ENCODE measurements at regions not wholly inside any gene's neighbourhood (a gene's known extent, or its start where the extent isn't known, plus 50 kb on each side); places are given as distances from the start of the nearest gene placed in this dataset.

GRCh38 chr7:113825832-113826231, 93.0 kb downstream of the PPP1R3A start:
- in situ Hi-C loops (cut with HindIII; ENCODE audit: low pct_ligation_motif_present, low sequenced_read_pairs): no loop called here
- Histone ChIP-seq H3K36me3 (replicated peaks) (no peaks in the 10 kb centered on the region), H3K4me3 (ENCODE audit: low read depth, low read length) (no peak overlapping the region), H3K27ac (no peak overlapping the region), H3K27me3 (replicated peaks) (no peaks in the 10 kb centered on the region)
- no peak for DNase-seq
- no peak for TF ChIP-seq CTCF (IDR thresholded peaks at IDR 0.05; ENCODE audit: low read depth, low read length, missing control alignments)

- in situ Hi-C loops (cut with HindIII; ENCODE audit: low pct_ligation_motif_present, low sequenced_read_pairs): no loop called here
- TF ChIP-seq CTCF (IDR thresholded peaks at IDR 0.05; ENCODE audit: low read depth, low read length, missing control alignments): no peak
- H3K27ac ChIP-seq: no peak overlapping the region
- H3K27me3 ChIP-seq (replicated peaks): no peaks in the 10 kb centered on the region
- no peaks in the 10 kb centered on the region for H3K36me3 ChIP-seq (replicated peaks)
- DNase-seq: no peak
- no peak overlapping the region for H3K4me3 ChIP-seq (ENCODE audit: low read depth, low read length)
Observed at GRCh38 chr7:113824117-113824823, 94.5 kb downstream of the PPP1R3A start.

GRCh38 chr7:113819474-113819873, 99.3 kb downstream of the PPP1R3A start:
- Histone ChIP-seq H3K27me3 (replicated peaks) (no peaks in the 10 kb centered on the region), H3K4me3 (ENCODE audit: low read depth, low read length) (no peak overlapping the region), H3K27ac (no peak overlapping the region), H3K36me3 (replicated peaks) (no peaks in the 10 kb centered on the region)
- TF ChIP-seq CTCF (IDR thresholded peaks at IDR 0.05; ENCODE audit: low read depth, low read length, missing control alignments): no peak
- in situ Hi-C loops (cut with HindIII; ENCODE audit: low pct_ligation_motif_present, low sequenced_read_pairs): no loop called here
- DNase-seq: peak; percentile 46

GRCh38 chr7:113816639-113817038, 102.2 kb downstream of the PPP1R3A start:
- H3K27ac ChIP-seq: no peak overlapping the region
- in situ Hi-C loops (cut with HindIII; ENCODE audit: low pct_ligation_motif_present, low sequenced_read_pairs): no loop called here
- no peak for DNase-seq
- no peak overlapping the region for H3K4me3 ChIP-seq (ENCODE audit: low read depth, low read length)
- no peaks in the 10 kb centered on the region for H3K36me3 ChIP-seq (replicated peaks)
- no peak for TF ChIP-seq CTCF (IDR thresholded peaks at IDR 0.05; ENCODE audit: low read depth, low read length, missing control alignments)
- H3K27me3 ChIP-seq (replicated peaks): no peaks in the 10 kb centered on the region

- Histone ChIP-seq H3K27ac (no peak overlapping the region), H3K4me3 (ENCODE audit: low read depth, low read length) (no peak overlapping the region), H3K27me3 (replicated peaks) (no peaks in the 10 kb centered on the region), H3K36me3 (replicated peaks) (no peaks in the 10 kb centered on the region)
- in situ Hi-C loops (cut with HindIII; ENCODE audit: low pct_ligation_motif_present, low sequenced_read_pairs): no loop called here
- TF ChIP-seq CTCF (IDR thresholded peaks at IDR 0.05; ENCODE audit: low read depth, low read length, missing control alignments): no peak
- DNase-seq: no peak
Observed at GRCh38 chr7:113813471-113813870, 105.3 kb downstream of the PPP1R3A start.

Data from brain microvascular endothelial cell (primary cell).